ENCODE measurements at regions not wholly inside any gene's neighbourhood (a gene's known extent, or its start where the extent isn't known, plus 50 kb on each side); places are given as distances from the start of the nearest gene placed in this dataset.

- DNase-seq (ENCODE audit: extremely low read depth in 1 of 2, low read depth in 1 of 2), result no peak
Observed at GRCh38 chr1:29852248-29852647, 615.9 kb downstream of the PTPRU start.

DNA sequence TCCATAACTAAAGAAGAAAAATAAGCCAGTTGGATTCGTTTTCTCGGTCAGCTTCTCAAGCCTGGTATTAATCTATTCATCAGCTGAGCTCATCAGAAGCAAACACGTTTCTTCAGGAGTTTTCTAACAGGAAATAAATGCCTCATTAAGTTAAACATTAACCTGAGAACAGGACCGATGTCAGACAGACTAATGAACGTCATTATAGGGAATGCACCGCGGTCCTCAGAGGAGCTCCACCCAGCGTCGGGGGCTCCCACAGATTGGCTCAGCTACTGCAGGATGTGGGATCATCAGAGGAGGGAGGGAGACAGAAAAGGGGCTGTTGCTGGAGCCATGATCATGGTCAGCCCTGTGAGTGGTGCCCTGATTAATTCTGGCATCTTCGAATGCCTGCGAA lies 615.4 kb downstream of the PTPRU start:
- no peak for DNase-seq (ENCODE audit: extremely low read depth in 1 of 2, low read depth in 1 of 2)

DNA sequence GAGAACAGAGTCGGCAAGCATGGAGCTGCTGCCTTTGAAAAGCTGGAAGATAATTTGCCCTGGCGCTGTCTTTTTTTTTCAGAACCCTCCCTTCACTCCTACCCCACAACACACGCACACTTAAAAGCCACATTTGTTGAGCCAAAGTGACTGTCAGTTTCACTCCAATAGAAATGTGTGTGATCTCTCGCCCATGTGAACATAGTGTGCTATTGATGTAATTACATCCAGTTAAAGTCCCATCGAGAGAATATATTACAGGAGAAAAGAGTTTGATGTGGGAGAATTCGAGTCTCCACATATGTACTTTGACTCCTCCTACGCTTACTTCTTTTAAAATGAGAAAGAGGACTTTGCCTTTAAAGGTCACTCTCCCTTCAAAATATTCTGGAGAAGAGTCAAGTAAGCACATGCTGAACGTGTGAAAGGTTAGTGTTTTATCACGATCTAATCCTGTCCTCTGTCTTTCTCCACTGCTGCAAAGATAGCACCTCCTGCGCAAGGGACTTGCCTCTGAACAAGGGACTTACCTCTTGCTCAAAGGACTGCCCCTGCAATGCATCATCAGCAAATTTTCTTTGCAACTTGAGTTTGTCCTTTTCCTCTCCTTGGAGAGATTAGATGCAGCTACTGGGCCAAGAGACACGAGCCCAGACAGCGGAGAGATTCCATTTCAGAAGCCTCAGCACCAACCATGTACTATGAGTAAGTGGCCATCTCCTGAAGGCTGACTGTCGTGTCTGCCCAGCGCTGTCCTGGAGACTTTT lies 613.9 kb downstream of the PTPRU start:
- no peak for DNase-seq (ENCODE audit: extremely low read depth in 1 of 2, low read depth in 1 of 2)

DNA sequence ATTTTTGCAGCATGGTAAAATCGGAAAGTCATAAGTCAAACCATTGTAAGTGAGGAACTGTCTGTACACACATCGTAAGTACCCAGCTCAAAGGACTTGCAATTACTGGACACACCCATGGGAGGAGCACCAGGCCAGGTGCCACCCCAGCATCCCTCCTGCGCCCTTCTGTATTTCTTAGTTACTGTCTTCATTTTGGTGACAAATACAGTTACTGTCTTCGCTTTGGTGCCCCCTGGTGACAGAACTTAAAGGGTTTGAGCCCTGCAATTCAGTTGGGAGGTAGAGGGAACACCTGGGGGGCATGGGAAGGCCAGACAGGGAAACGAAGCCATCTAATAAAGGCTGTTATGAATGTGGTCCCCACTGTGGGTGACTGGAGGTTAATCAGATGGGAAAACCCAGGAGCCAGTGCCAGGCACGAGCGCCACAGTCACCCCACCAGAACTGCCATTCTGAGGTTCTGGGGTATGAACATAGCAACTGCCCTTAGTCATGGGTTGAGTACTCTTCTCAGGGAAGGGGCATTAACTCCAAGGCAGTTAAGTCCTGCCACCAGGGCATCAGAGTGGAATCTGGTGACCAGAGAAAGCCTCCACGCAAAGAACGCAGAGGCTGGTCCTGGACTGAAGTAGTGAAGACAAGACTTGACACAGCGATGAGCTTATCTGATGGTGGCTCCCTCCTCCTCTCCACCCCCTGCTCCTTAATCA lies 612.9 kb downstream of the PTPRU start:
- peak in 1 of 2 donors; percentile 32 for DNase-seq (ENCODE audit: extremely low read depth in 1 of 2, low read depth in 1 of 2)

GRCh38 chr1:29845910-29846309 lies 609.6 kb downstream of the PTPRU start:
- DNase-seq (ENCODE audit: extremely low read depth in 1 of 2, low read depth in 1 of 2), result no peak

- DNase-seq (ENCODE audit: extremely low read depth in 1 of 2, low read depth in 1 of 2), result no peak
Observed at GRCh38 chr1:29842130-29842529, 605.8 kb downstream of the PTPRU start.

- DNase-seq (ENCODE audit: extremely low read depth in 1 of 2, low read depth in 1 of 2), result no peak
Observed at GRCh38 chr1:29839726-29840125, 603.4 kb downstream of the PTPRU start.

GRCh38 chr1:29838738-29839320 lies 602.5 kb downstream of the PTPRU start:
- DNase-seq (ENCODE audit: extremely low read depth in 1 of 2, low read depth in 1 of 2), result no peak

DNA sequence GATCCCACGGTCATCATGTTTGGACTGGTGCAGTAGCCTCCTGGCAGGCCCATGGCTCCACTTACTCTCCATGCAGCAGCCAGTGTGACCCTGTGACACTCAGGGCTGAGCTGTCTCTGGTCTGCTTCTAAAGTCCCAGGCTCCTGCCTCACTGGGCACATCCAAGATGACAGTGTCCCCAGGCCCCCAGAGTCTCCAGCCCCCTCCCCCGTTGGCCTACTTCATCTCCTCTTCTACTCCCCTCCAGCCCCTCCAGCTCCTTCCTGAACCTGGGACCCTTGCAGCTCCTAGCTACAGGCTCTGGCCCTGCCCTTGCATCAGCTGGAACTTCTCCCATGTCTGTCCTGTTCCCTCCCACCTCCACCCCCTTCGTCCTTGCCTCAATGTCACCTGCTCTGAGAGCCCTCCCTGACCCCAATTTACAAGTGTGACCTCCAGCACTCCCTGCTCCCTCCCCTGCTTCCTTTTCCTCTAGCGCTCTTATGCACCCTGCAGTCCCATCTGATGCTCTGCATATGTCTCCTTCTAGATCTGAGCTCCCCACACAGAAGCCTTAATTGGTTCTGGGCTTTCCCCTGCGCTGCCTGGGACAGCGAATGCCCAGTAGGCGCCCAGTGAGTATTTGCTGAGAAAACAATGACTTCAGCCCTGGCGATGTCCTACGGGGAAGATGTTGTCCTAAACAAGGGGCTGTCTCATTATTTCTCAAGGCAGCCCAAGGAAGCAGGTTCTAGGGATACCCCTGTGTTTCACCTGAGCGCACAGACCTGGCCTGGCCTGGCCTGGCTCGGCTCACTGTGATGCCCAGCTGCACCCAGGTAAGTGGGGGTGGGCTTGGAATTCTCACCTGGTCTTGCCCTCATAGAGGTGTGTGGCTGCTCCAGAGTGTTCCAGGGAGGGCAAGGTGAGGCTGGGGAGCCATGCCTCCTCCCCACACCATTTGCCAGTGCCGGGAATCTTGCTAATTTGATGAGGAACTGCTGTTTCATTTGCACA lies 600.6 kb downstream of the PTPRU start:
- no peak for DNase-seq (ENCODE audit: extremely low read depth in 1 of 2, low read depth in 1 of 2)

DNA sequence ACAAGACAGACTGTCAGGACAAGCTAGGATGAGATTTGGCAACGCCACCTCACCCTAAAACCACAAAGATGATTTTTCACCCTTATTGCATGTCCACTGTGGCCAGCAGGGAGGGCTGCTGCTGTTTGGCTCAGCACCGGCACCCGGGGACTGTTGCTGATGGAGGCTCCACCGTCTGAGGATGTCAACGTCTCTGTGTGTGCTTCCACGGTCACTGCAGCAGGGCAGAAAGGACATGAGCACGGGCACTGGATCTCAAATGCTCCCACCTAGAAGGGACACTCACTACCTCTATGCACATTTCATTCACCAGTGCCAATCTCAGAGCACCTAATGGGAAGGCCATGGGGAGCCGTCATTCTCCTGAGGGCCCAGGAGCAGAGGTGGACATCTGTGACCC lies 599.6 kb downstream of the PTPRU start:
- no peak for DNase-seq (ENCODE audit: extremely low read depth in 1 of 2, low read depth in 1 of 2)

DNA sequence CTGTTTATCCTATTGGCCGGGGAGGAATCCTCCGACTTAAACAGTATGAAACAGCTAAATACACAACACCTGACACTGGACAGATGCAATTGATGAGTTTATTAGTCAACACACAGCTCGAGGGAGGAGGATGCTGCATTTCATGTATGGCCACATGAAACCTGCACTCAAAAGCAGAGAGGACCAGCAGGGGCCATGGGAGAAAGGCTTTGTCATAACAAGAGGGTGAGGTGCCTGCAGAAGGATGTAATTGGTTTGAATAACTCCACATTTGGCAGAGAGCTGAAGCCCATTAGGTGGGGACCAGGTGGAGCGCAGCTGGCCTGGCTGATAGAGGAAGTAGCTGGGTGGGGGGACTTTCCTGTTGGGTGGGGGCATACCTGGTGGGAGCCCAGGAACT lies 599.1 kb downstream of the PTPRU start:
- no peak for DNase-seq (ENCODE audit: extremely low read depth in 1 of 2, low read depth in 1 of 2)

- no peak for DNase-seq (ENCODE audit: extremely low read depth in 1 of 2, low read depth in 1 of 2)
Observed at GRCh38 chr1:29833581-29833980, 597.3 kb downstream of the PTPRU start.

- no peak for DNase-seq (ENCODE audit: extremely low read depth in 1 of 2, low read depth in 1 of 2)
Observed at GRCh38 chr1:29832936-29833335, 596.6 kb downstream of the PTPRU start.

GRCh38 chr1:29832471-29832870 lies 596.1 kb downstream of the PTPRU start:
- no peak for DNase-seq (ENCODE audit: extremely low read depth in 1 of 2, low read depth in 1 of 2)

DNA sequence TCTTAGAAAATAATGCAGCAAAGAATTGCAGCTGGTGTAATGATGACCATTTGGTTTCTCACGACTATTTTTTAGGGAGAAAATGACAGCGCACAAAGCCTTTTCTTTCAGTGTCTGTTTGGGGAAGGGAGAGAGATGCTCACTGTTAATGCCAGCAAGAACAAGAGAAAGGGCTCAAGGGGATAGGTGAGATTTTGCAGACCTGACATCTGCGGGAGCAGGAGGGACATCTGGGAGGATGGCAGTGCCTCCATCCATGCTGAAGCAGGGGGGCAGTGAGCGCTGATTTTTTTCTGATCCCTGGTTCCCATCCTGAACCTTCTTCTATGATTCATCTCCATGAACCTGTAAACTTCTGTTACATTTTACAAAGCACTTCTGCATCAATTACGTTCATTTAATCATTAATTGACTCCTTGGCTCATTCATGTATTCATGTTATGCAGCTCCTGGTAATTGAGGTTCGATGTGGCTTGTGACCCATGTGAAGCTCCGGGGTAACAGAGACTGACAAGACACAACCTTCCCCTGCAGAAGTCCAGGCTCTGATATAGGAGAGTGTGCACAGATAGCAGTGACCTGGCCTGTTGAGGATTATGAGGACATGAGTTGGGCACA lies 595.3 kb downstream of the PTPRU start:
- no peak for DNase-seq (ENCODE audit: extremely low read depth in 1 of 2, low read depth in 1 of 2)

- DNase-seq (ENCODE audit: extremely low read depth in 1 of 2, low read depth in 1 of 2), result no peak
Observed at GRCh38 chr1:29830916-29831315, 594.6 kb downstream of the PTPRU start.

DNA sequence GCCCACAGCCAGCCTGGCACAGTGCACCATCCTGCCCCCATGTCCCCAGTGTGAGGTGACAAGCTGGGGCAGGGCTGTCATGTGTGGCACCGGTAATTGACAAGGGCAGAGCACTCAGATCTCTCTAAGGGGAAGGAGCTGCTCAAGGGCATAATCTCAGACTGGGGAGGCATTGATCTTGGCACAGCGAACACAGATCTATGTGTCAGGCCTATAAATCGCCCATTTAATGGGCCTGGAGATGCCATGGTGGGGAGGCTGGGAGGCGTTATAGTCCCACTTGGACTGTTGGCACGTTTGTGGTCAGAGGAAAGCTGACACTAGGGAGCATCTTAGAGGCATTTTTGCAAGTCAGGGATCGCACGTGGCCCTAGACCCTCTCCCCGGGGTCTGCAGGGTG lies 594.1 kb downstream of the PTPRU start:
- no peak for DNase-seq (ENCODE audit: extremely low read depth in 1 of 2, low read depth in 1 of 2)

DNA sequence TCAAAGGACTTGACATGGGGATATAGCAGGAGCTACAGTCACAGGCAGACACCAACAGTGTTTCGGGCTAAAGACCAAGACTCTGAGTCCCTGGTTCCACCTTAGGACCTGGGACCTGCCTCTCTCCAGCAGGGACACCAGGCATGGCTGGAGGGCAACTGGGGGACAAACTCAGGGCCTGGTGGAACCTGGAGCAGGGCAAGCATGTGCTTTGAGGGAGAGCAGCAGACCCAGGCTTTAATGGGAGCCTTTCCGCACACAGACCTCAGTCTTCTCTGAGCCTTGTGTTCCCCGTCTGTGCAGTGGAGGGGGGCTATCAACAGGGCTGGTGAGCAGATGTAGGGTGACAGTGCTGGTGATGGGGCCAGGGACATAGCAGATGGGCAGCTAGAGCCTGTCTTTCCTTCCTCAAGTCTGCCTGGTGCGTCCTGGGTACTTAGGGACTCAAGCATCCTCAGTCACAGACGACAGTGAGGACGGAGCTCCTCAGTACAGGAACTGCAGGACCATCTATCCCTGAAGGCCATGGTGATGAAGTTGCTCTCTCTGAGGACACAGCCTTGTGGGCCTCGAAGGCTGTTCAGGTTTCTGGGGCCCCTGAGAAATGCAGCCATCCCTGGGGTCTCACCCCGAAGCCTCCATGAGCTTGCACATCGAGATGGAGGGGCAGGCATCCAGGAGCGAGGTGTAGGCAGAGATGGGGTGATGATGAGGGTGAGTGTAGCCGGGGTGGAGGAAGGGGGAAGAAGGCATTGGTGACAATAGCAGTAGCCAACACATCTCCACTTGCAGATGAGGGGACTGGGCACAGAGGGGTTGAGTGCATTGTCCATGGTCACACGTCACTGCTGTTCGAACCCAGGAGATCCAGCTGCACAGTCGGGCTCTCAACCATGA lies 593.4 kb downstream of the PTPRU start:
- no peak for DNase-seq (ENCODE audit: extremely low read depth in 1 of 2, low read depth in 1 of 2)
